HG03097 (cell line): ENCODE measurements at regions not wholly inside any gene's neighbourhood (a gene's known extent, or its start where the extent isn't known, plus 50 kb on each side); places are given as distances from the start of the nearest gene placed in this dataset.

ENCODE experiments used
- ATAC-seq: cut with Tn5 transposase; IDR thresholded peaks from one replicate; pipeline ENCODE4 v1.9.1; 2021; ENCODE audit not compliant: unreplicated experiment, low FRiP score

DNA sequence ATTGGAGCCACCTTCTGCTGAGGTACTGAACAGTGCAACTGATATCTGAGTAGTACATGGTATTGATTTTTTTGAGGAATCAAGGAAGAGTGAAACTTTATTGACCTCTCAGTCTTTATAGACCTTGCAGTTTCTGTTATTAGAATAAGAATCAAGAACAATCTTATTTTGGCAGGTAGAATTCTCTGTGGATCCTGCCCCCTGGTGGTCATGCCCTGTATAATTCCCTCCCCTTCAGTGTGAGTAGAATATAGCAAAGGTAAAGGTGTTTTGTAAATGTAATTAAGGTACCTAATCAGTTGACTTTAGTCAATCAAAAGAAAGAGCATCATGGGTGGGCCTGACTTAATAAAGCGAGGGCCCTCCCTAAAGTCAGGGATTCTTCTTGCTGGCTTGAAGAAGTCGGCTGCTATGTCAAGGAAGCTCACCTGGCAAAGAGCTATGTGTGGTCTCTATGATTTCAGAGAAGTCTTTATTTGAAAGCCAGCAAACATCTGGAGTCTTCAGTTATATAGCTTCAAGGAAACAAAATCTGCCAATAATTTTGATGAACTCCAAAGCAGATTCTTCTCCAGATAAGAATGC, 142.8 kb downstream of the LSM5 start:
- no peak for ATAC-seq

GRCh38 chr7:32346253-32346652, 143.9 kb downstream of the LSM5 start:
- no peak for ATAC-seq

- ATAC-seq, result no peak
Measured at GRCh38 chr7:32336726-32337125, 153.5 kb downstream of the LSM5 start.

GRCh38 chr7:32335107-32335506, 155.1 kb downstream of the LSM5 start:
- ATAC-seq, result no peak

DNA sequence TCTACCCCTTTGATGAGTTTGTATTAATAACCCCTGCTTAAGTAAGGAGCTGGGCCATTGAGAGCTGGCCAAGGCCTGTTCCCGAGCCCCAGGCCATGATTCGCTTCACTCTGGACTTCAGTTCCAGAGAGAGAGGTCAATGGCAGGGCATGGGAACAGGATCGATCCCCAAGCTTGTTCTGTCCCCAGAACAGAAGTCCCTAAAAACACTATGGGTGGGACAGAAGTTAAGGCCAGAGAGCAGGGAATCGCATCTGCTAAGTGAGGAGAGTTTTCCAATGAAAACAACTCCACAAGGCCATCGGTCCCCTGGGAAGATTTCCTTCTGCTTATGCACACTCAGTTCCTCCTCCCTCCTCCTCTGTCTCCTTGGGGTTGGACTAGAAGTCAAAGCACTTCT, 159.6 kb downstream of the LSM5 start:
- no peak for ATAC-seq

DNA sequence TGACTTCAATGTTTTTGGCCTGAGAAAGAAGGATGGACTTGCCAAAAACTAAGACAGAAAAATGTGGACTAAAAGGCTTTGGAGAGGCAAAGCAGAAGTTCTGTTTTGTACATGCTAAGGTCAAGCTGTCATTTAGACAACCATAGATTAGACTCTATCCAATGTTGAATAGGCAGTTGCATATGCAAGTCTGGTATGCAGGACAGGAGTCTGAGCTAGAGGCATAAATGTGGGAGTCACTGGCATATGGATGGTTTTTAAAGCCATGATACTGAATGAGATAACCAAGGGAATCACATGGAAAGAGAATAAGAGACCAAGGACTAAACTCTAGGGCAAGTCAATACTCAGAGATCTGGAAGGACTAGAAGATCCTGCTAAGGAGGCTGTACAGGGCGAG, 164.1 kb downstream of the LSM5 start:
- ATAC-seq, result no peak

GRCh38 chr7:32323712-32324111, 166.5 kb downstream of the LSM5 start:
- no peak for ATAC-seq

DNA sequence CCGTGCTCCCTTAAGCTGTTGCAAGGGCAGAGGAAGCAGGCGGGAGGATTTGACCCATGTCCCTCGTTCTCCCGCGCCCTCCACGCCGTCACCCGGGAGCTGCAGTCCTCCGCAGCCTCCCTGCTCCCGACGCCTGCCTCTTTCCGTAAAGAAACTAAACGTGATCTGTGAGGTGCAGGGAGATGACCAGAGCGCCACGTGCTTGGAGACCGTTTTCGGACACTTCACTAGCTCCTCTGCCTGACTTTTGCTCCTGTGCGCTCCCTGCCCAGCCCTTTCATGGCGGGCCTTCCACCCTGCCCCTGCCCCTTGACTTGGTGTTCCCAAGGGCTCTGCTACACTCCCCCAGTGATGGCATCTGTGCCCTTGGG, 171.2 kb downstream of the LSM5 start:
- no peak for ATAC-seq

GRCh38 chr7:32318300-32319011, 171.7 kb downstream of the LSM5 start:
- ATAC-seq, result no peak

DNA sequence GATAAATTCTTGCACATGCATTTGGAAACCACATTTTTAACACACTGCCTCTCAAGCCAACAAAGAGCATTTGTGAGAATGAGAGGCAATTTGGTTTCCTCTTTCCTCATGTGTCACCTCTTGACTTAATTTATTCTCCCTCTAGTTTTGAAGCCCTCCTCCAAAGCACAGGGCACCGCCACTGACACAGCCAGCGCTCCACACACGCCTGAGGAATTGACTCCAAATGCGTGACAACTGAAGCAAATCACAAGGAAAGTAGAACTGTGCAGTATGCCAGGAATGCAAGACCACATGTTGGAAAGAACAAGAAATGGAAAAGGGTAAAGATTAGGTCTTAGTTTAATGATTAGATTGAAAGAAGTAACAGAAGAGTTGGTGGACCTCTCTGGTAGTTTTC, 173.3 kb downstream of the LSM5 start:
- ATAC-seq, result no peak

DNA sequence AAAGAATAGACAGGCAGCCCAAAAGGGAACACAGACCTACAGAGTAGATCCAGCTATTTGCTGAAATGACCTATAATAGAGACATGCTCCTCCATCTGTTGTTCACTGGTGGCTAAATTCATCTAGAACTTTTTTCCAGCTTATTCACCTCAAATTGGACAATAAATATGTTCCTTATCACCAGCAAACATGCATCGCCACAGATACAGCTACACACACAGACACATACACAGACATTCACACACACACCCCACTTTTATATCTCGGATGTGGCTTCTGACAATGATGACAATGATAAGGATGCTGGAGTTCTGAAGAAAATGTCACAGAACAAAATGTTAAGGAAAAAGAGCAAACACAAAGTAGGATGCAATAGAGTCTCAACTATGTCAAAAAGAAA, 175.4 kb downstream of the LSM5 start:
- ATAC-seq, result no peak

DNA sequence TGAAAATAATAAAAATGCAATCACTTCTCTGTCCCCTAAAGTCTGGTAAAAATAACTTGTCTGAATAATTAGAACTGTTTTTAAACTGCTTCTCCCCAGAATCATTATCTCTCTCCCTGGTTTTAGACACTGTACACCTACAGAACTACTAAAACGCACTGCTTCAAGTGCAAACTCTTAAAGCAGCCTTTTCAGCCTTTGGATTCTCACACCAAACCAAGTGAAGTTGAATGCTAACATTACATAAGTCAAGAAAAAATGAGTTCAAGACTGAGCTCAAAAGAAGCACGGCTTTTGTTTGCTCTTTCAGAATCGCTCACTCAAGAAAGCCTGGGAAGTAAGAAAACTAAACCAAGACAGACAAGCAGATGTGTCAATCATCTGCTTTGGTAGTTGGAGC, 188.8 kb downstream of the LSM5 start:
- no peak for ATAC-seq

GRCh38 chr7:32299133-32299702, 191.0 kb downstream of the LSM5 start:
- ATAC-seq, result no peak

- ATAC-seq, result no peak
Measured at GRCh38 chr7:32298408-32299132, 191.6 kb downstream of the LSM5 start.

- ATAC-seq, result no peak
Measured at GRCh38 chr7:32293833-32294232, 196.3 kb downstream of the LSM5 start.

DNA sequence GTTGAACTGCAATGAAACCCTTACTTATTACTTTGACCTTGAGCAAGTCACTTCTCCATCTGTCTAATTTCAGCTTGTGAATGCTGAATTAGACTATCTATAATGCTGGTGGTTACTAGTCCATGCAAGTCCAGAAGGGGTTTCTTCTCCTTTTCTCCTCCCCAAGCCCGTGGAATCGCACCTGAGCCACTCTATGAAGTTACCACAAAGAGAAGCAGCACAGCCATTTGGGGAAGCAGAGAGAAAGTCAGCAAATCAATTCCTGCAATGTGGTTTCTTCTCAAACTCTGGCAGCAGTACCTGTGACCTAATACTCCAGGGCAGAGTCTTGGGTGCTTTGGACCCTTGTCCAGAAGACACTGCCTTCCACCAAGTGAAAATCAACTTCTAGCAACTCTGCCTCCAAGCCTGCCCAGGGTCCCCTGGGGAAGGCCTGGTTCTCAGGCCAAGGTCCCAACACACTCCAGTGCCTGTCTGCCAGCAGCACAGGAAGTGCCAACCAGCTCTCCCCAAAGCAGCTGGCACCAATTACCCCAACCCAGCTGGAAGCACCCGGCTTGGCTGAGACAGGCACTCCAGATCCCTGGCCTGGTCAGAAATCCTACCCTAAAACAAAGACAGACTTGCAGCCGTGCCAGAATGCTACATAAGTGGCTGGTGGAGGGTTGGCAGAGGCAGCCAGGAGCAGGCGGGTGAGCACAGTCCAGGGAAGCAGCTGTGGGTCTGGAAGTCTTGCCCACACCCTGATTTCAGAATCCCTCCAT, 200.3 kb downstream of the LSM5 start:
- no peak for ATAC-seq

- ATAC-seq, result no peak
Measured at GRCh38 chr7:32285698-32286097, 204.5 kb downstream of the LSM5 start.

- no peak for ATAC-seq
Measured at GRCh38 chr7:32283546-32283945, 206.6 kb downstream of the LSM5 start.

DNA sequence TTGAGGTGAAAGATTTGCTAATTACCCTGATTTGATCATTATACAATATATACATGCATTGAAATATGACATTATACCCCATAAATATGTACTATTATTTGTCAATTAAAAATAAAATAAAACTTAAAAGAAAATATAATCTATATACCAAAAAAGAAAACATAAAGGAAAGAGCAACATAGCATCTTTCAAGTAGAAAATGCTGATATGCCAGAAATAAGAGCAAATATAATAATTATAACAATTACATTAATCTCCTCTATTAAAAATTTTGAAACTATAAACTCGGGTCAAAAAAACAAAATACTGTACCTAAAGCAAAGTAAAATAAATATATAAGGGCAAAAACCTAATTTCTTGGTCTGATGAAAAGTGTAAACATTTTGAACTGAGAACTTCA, 209.3 kb upstream of the PDE1C start:
- no peak for ATAC-seq

DNA sequence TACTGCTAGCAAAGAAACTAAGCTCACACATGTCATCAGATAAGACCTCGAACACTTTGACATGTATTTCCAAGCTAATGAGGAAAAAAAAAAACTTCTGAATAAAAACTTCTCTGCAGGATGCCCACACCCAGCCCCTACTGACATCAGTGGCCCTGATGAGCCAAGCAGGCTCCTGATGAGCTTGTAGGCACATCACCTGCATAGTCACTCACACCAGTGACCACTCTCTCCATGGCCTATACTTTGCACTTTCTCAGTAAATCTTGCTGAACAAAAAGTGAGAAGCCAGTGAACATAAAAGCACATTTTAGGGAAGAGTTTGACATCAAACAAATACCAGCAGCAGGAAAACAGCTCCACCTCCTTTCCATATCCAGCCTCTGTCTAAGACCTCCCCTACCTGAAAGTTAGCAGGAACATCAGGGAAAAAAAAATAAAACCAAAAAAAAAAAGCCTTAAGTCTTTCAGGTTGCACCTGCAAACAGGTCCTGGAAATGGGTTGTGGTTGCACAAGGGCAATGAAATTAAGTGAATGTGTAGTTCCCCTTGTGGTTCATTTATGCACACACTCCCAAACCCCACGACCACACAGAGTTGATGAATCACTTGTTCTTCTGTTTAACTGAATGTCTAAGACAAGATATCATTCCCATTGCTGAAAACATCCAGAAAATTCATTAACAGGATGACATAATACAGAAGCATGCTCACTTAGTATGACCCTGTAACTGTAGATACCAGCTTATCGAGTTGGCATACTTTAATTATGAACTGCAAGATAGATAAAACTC, 205.2 kb upstream of the PDE1C start:
- ATAC-seq, result no peak
